NCI-H187 treated with DMSO at 0.1 percent for 48 hours (cell line): ENCODE measurements at regions not wholly inside any gene's neighbourhood (a gene's known extent, or its start where the extent isn't known, plus 50 kb on each side); places are given as distances from the start of the nearest gene placed in this dataset.

ENCODE experiments used
- DNase-seq: peaks from one replicate; lab custom pipeline; 2025; lab: John Stamatoyannopoulos, UW

DNA sequence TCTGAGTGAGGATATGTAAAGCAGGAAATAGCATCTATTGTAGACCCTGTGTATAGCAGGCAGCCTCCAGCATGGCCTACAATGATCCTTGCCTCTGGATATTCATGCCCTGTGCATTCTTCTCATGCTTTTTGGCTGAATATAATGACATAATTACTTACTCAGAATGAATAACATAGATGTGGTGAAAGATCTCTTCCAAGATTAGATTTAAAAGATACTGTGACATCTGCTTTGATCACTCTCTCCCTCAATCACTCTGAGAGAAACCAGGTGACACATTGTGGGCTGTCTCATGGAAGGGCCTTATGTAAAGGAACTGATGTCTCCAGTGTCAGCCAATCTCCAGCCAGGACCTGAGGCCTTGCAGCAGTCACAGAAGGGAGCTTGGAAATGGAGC is 376.7 kb downstream of the DNAH5 start:
- no peak for DNase-seq

DNA sequence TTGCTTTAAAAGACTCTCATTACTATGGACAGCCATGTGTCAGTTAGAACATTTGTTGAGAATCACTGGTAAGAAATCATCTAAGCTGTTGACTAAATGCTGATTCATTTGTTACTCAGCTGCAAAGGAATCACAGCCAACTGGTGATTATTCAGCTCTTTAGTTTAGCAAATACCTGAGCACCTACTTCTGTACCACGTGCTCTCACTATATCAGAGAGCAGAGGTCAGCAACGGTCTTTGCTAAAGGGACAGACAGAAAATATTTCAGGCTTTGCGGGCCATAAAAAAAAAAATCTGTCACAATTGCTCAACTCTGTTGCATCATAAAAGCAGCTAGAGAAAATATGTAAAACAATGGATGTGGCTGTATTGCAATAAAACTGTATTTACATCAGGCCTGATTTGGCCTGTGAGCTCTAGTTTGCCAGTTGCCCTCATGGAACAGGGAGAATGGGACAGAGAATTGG is 377.6 kb downstream of the DNAH5 start:
- DNase-seq = no peak

DNA sequence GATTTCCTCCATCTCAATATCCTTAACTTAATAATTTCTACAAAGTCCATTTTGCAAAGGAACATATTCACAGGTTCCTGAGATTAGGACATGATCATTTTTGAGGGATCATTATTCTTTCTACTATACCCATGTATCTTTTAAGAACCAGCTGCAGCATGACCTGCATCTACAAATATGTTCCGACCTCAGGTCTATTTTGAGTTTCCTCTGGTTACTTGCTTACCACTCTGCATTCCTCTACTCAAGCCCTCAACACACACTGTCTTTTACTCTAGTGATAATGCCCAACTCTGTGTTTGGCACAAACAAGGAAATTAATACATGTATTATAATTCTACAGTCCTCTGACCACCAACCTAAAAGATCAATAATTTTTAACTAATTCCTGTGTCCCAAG is 386.1 kb downstream of the DNAH5 start:
- no peak for DNase-seq

DNA sequence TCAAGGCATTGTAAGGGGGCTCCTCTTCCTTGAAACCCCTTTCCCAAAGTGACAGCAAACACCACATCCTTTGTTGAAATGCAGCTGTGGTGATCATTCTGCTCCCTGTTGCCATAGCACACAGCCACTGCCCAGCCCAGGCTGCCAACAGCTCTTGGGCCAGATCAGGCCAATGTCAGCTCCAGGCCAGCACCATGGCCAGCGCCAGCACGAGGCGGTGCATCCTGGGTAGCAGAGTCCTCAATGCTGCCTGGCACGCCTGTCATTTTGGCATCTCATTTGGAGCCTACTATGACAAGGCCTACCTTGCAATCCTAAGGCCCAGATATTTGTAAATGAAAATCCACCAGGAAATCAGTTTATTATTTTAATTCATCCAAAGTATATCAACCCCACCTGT is 390.6 kb downstream of the DNAH5 start:
- no peak for DNase-seq

DNA sequence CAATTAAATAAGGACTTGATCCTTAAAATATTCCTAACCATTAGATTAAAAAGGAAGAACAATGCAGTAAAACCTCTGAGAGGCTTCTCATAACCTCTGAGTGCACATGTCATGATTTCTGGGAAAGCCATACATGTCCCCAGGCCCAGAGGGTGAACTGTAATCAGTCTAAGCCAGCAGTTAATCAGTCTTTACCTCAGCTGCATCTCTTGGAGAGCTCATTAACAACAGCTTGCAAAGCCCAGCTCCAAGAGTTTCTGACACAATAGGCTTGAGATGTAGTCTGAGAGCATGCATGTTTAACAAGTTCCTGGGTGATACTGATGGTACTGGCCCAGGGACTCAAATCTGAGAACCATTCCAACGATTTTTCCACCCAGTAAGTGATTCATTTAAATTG is 392.1 kb downstream of the DNAH5 start:
- no peak for DNase-seq

DNA sequence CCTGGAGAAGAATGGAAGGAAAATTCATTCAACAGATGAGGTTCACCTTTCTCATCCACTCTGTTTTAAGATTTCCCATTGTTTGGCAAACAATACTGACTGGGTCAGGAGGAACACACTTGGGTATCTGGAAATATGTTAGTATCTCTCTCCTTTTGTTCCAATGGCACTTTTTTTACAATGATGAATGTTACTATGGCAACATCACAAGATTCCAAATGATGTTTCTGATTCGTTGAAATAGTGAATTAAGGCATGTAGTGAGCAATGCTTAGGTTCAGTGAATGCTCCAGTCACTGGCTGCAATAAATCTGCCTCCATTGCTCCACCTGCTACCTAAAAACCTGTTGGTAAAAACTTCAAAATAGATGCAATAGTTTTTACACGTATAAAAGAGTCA is 392.8 kb downstream of the DNAH5 start:
- no peak for DNase-seq

DNA sequence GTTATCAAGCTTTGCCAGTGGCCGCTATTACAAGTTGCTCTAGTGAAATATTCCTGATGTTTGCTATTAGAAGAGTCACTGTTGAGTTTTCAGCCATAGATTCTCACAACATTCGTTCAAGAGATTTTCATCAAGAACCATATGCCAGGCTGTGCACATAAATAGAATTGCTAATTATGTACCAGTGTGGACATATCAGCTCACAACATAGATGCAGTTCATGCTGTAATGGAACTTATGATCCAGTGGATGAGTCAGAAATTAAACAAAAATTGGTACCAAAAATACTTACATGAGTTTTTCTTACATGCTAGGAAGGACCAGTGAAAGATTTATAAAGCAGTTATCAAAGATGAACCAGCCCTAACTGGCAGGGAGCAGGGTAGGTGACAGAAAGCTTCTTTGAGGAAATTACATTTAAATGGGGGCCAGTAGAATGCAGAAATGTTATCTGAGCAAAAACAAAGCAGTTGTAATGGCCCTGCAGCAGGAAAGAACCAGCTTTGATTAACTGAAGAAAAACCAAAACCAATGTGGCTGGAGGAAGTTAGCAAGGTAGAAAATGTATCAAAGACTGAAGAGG is 404.2 kb downstream of the DNAH5 start:
- DNase-seq = no peak

DNA sequence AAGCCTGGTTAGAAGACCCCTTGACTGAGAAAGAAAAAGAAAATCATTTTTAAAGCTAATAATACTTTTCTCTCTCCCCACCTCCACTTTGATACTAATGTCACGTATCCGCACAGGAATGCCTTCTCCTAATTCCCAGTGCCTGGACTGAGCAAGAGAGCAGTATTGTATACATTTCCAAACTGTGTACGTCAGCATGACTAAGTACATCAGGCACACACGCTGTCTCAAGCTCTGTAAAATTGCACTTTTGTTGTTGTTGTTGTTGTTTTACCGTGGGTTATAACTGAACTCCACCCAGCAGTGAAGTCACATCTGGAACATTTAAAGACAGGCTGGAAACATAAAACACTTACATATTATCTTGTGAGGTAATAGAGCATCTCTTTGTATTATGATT is 407.6 kb downstream of the DNAH5 start:
- DNase-seq = no peak

DNA sequence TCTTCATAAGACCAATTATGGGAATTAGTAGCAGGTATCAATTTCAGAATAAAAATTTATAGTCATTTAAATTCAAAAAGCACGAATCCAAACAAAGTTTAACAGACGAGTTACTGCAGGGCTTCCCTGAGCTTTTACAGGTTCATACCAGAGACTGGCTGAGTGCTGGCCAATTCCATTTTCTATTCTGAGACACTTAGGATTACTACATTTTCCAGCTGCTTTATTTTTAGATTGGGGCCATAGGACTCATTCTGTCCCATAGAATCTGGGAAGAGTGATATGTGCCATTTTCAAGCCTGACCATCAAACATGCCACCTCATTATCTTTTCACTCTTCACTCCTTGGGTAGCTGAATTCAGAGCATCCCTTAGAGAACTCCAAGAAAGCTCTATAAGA is 410.7 kb downstream of the DNAH5 start:
- DNase-seq = no peak

DNA sequence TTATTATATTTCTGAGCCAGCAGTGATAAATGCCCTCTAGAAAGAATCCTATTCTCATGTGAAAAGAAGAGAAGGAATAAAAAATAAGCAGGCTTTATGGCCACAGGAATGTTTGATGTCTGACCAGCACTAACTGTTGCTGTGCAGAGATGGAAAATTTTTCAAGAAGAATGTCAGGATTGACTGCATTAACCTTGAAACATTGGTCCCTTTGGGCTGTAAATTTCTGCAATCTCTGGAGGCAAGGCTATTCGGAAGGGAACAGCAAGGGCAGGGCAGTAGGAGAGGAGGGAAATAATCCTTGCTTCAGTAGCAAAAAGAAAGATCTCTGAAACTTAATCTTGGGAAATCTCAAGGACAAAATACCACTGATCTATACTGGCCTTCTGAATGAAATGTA is 415.2 kb downstream of the DNAH5 start:
- DNase-seq = no peak

DNA sequence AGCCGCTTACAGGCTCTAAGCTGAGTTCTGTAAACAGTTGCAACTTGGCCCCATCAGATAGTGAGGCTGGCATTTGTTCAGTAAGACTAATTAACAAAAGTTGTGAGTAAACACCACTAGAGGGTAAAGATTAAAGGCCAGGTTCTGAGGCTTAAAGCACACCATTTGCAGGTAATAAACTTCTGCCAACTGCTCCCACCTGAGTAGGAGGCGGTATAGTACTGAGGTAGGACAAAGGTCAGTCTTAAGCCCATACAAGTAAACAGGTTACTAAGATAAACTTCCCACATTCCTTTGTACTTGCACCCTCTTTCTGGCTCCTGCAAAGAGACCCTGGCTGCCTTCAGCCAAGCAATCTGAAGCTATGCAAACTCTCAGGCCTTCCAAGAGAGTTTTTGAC is 419.6 kb downstream of the DNAH5 start:
- DNase-seq = no peak

DNA sequence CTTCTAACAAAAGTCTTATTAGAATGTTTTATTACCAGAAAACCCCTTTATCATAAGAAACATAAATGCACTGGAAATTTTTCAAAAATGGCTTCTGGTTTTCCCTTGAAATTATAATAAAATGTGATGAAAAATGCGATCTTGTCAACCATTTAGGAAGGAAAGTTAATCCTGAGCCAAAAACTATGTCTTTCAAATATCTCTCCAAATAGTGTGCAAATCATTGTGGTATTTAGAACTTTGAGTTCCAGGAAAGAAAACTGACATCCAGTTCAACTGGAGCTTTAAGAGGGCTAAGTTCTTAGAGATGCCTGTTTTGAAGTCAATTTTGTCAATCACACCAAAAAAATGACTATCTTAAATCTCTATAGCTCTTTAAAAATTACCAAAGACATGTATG is 425.4 kb downstream of the DNAH5 start:
- no peak for DNase-seq

DNA sequence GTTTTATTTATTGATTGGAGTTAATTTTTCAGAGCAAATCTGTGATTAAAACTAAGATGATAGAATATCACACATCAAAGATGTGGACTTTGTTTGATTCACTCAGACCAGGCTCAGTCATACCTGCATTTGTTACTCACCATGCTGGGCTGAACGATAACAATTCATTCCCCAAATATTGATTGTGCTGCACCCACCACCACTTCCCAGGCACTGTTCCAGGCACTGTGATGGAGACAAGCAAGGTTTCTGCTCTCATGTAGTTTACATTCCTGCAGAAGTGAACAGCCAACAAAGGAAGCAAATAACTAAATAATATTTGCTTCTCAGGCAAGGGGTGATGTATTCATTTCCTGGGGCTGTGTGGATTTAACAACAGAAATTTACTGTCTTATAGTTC is 428.3 kb downstream of the DNAH5 start:
- DNase-seq = no peak

DNA sequence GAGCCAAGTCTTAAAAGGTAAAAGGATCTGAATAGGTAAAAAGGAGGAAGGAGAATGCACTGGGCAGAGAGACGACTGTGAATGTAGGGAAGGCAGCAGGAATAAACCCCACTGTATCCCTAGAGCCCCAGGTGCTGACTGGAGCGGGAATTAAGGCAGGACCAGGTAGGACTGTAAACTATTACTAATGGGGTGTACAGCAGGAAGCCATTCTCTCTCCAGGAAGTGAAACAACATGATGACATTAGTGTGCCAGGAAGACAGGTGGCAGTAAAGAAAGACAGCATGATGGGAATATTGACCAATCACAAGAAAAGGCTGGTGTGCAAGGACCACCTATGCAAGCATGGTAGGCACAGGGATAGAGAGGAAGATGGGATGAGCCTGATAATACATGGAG is 433.0 kb downstream of the DNAH5 start:
- DNase-seq = no peak

DNA sequence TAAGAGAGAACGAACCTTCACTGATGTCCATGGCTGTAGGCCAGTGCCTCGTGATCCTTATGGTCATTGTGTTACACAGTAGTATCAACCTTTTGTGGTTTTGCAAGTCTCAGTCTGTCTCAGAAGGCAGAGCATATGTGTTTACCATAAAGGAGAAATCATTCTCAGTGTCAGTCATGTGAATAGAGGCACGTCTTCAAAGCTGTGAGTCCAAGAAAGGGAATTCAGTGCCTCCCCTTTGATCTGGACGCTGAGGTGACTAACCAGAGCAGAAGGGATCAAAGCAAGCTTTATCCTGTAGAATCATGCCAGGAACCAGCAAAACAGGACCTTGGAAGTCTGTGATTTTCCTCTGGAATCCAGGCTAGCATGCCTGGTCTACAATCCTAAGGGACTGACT is 433.9 kb downstream of the DNAH5 start:
- no peak for DNase-seq

DNA sequence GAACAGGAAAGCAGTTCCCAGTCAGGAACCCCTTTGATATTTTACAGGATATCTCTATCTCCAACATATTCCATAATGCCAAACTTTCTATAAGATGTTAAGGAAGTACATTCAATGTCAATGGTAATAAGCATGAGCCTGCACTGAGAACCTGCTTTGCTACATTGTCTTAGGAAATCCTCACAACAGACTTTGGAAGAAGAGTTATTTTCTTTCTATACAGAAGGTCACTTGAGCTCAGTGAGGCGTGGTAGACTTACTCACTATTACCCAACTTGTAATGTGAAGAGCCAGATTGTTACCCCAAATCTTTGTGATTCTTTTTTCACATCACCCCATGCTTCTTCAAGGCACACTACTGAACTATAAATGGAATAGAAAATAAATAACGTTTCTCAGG is 435.9 kb downstream of the DNAH5 start:
- DNase-seq = no peak

DNA sequence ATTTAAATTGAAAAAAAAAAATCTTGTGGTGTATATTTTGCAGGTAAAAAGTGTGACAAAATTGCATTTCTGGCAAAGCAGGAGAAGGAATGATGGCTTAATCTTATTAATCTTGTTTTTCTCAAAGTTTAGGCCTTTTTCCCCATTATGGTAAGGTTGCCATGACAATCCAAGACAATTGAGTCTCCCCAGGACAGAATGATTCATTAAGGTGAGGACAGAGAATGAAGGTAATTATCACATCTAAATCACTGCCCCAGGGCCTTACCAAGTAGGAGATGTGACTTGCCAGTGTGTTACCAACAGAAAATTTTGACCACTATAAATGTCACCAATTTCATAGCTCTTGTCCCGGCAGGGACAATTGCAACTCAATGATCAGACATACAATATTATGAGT is 439.2 kb downstream of the DNAH5 start:
- no peak for DNase-seq

DNA sequence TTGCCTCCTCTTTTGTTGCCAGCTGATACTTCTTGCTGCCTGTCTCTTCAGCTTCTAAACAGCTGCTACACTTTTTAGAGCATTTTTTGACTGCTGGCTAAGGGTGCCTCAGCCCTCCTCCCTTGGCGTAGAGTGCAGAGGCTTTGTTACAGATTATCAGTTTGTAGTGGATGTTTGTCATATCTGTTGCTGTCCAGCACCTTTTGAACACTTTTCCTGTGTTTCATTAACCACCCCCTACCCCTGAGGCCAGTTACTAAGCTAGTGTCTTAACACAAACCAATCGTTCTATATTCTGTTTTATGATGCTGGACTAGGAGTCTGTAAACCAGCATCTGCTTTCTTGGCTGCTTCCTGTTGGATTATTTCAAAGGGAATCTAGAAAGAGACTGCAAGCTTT is 441.5 kb downstream of the DNAH5 start:
- no peak for DNase-seq

DNA sequence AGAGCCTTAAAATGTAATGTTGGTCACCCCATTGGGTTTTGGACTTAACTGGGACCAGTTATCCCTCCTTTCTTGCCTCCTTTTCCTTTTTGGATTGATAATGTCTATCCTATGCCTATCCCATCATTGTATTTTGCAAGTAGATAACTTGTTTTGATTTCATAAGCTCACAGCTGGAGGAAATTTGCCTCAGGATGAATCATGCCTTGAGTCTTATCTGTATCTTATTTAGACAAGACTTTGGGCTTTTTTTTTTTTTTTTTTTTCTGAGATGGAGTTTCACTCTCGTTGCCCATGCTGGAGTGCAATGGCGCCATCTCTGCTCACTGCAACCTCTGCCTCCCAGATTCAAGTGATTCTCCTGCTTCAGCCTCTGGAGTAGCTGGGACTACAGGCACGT is 443.3 kb downstream of the DNAH5 start:
- no peak for DNase-seq

DNA sequence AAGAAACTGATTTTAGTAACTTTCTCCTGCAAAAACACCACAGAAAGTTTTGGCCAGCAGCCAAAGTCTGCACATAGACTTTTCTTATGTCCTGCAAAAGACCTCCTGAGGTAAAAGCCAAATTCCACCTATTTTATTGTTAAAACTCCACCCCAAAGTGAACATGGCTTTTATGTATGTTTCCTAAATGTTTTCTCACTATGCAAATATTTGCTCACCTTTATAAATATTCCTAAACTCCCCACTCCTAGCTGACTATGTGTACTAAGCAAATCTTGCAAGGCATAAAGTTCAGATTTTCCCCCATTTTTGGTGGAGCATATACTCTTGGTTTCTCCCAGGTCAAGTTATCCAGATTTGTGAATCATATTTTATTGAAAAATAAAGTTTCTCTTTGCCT is 446.2 kb downstream of the DNAH5 start:
- no peak for DNase-seq

DNA sequence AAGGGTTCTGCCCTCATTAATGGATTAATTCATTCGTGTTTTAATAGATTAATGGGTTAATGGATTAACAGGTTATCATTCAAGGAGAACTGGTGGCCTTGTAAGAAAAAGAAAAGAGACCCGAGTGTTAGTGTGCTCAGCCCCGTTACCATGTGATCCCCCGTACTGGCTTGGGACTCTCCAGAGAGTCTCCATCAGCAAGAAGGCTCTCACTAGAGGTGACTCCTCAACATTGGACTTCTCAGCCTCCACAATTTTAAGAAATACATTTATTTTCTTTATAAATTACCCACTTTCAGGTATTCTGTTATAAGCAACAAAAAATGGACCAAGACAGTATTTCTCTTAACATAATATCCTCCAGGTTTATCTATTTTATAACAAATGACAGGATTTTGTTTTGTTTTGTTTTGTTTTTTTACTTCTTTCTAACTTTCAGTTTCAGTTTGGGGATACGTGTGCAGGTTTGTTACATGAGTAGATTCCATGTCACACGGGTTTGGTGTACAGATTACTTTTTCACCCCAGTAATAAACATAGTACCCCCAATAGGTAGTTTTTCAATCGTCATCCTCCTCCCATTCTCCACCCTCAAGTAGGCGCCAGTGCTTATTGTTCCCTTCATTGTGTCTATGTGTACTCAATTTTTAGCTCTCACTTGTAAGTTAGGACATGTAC is 456.1 kb downstream of the DNAH5 start:
- no peak for DNase-seq

DNA sequence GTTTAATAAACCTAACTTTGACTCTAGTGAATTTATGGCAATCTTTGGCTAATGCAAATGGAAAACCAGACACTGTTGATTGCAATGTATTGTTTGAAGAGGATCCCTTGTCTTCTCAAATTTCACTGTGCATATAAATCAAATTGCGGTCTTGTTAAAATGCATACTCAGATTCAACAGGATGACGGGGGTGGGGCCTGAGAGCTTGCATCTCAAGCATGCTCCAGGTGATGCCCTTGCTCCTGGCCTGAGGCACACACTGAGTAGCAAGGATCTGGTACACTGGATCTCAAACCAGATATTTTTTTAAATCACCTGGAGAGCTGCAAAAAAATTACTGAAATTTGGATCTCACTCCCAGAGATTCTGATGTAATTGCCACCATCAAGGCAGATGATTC is 463.7 kb downstream of the DNAH5 start:
- peak; percentile 18 for DNase-seq

DNA sequence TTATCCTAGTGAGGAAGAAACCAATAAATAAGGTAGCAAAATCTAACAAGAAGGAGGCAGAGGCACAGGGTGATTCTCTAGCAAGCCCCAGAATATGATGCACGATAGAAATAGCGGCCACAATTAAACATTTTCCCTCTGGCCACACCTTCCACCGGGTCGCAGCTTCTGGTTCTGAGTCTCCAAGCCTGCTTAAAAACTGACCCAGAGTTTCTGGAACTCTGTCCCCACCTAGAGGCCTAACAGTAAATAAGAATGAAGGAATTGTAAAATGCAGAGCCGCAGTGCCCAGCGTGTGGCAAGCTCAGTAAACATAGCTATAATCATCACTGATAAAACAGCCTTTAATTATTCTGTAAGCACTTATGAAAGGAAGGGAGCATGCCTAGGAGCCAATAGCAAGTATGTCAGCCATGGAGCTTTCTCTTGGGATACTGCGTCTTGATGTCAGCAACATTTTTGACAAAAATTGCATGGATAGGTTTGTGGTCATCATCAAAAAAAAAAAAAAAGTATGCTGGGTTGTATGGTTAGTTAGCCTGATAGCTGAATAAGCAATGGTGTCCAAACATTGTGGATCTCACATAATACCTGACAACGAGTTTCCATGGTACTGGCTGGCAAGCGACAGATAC is 465.5 kb downstream of the DNAH5 start:
- no peak for DNase-seq
